ENCODE measurements at regions not wholly inside any gene's neighbourhood (a gene's known extent, or its start where the extent isn't known, plus 50 kb on each side); places are given as distances from the start of the nearest gene placed in this dataset.
"Not testable (repeated sequence)": the region's sequence is repeated elsewhere in the genome, so short reads cannot be mapped to it uniquely, and the experiment has no call there.

DNA sequence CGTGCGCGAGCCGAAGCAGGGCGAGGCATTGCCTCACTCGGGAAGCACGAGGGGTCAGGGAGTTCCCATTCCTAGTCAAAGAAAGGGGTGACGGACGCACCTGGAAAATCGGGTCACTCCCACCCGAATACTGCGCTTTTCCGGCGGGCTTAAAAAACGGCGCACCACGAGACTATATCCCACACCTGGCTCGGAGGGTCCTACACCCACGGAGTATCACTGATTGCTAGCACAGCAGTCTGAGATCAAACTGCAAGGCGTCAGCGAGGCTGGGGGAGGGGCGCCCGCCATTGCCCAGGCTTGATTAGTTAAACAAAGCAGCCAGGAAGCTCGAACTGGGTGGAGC, 520.0 kb upstream of the GRM7 start:
- FAIRE-seq; H3K9ac ChIP-seq (ENCODE audit: insufficient read depth, low read depth, low read length); DNase-seq (ENCODE audit: low spot score); in situ Hi-C loops (cut with HindIII; ENCODE audit: extremely low pct_ligation_motif_present, low pct_unique_long_range_greater_than_20kb); H3K79me2 ChIP-seq (ENCODE audit: insufficient read depth, low read length); H3K4me3 ChIP-seq (replicated peaks in 1 of 3; ENCODE audit: insufficient read depth in 1 of 3, low read depth in 2 of 3, low read length in 3 of 3); CTCF ChIA-PET (ENCODE audit: low intra/inter-chr PET ratio, low total read pairs); H3K27ac ChIP-seq (ENCODE audit: extremely low read length, insufficient read depth, low read length); BruUV-seq (replicated peaks); H3K36me3 ChIP-seq (replicated peaks in 1 of 2; ENCODE audit: control insufficient read depth in 1 of 2, insufficient read depth in 2 of 2, low read length in 2 of 2); H3K4me1 ChIP-seq (ENCODE audit: insufficient read depth, low read length); H4K20me1 ChIP-seq (ENCODE audit: insufficient read depth, low read length); POLR2A ChIA-PET; H3K4me2 ChIP-seq (ENCODE audit: low read depth, low read length); H2AFZ ChIP-seq (ENCODE audit: low read length); intact Hi-C loops (cut with micrococcal nuclease; ENCODE audit: unreplicated experiment); H3K27me3 ChIP-seq (ENCODE audit: control insufficient read depth in 1 of 2, insufficient read depth in 2 of 2, low read length in 2 of 2); ATAC-seq: not testable (repeated sequence)
- 81% methylated on average over 3 of the region's 24 CpGs for WGBS (ENCODE audit: low lambda C conversion rate)
- H3K9me3 ChIP-seq (ENCODE audit: low read length): peaks cover 28% of the 10 kb centered on the region

DNA sequence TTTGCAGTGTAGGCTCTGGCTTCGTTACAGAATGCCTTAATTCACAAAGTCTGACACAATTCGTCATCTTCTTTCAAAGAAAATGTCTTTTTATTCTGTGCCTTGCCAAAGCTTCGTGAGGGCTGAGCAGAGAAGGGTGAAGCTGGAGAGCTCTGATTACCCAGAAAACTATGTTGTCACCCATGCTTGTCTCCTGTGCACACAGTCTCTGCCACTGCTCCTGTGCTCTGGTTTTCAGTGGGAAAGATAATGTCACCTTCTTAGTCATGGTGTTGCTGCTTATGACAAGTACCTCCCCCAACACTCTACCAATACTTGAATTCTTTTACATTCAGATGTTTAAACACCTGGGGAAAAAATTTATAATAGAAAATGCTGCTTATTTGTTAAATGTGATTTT, 509.2 kb upstream of the GRM7 start:
- H3K36me3 ChIP-seq (replicated peaks in 1 of 2; ENCODE audit: control insufficient read depth in 1 of 2, insufficient read depth in 2 of 2, low read length in 2 of 2): no peaks in the 10 kb centered on the region
- no peak overlapping the region for H3K9ac ChIP-seq (ENCODE audit: insufficient read depth, low read depth, low read length)
- WGBS (ENCODE audit: low lambda C conversion rate): 0% methylated on average over 3 of the region's 3 CpGs
- FAIRE-seq: no peak
- H3K9me3 ChIP-seq (ENCODE audit: low read length): peaks cover 67% of the 10 kb centered on the region
- POLR2A ChIA-PET: no interaction called here
- no peaks in the 10 kb centered on the region for H3K4me1 ChIP-seq (ENCODE audit: insufficient read depth, low read length)
- H4K20me1 ChIP-seq (ENCODE audit: insufficient read depth, low read length): no peaks in the 10 kb centered on the region
- no peak for TF ChIP-seq PRMT3 (CRISPR knock-in tag; IDR thresholded peaks at IDR 0.05; ENCODE audit: borderline replicate concordance, low read depth)
- no peak for TF ChIP-seq ZNF451 (CRISPR knock-in tag; IDR thresholded peaks at IDR 0.05)
- TF ChIP-seq ZNF432 (CRISPR knock-in tag; IDR thresholded peaks at IDR 0.05; ENCODE audit: borderline replicate concordance): no peak
- no peak for TF ChIP-seq ZNF780A (CRISPR knock-in tag; IDR thresholded peaks at IDR 0.05)
- TF ChIP-seq SUZ12 (IDR thresholded peaks at IDR 0.05; ENCODE audit: low read depth, low read length): no peak
- no peak for TF ChIP-seq STAG1 (CRISPR knock-in tag; IDR thresholded peaks at IDR 0.05)
- no peak for TF ChIP-seq ZSCAN9 (CRISPR knock-in tag; IDR thresholded peaks at IDR 0.05; ENCODE audit: borderline replicate concordance)
- no peak for TF ChIP-seq BRD4 (CRISPR knock-in tag; IDR thresholded peaks at IDR 0.05)
- TF ChIP-seq RFX5 (IDR thresholded peaks at IDR 0.05; ENCODE audit: low read depth, low read length): no peak
- no peak for TF ChIP-seq CBX1 (IDR thresholded peaks at IDR 0.05; ENCODE audit: low read depth)
- no peak for TF ChIP-seq ADNP (CRISPR knock-in tag; IDR thresholded peaks at IDR 0.05)
- TF ChIP-seq ZNF3 (CRISPR knock-in tag; IDR thresholded peaks at IDR 0.05): no peak
- H3K79me2 ChIP-seq (ENCODE audit: insufficient read depth, low read length): no peaks in the 10 kb centered on the region
- no peak for DNase-seq (ENCODE audit: low spot score)
- no peak overlapping the region for H2AFZ ChIP-seq (ENCODE audit: low read length)
- H3K4me3 ChIP-seq (replicated peaks in 1 of 3; ENCODE audit: insufficient read depth in 1 of 3, low read depth in 2 of 3, low read length in 3 of 3): no peak overlapping the region
- ATAC-seq: no peak
- in situ Hi-C loops (cut with HindIII; ENCODE audit: extremely low pct_ligation_motif_present, low pct_unique_long_range_greater_than_20kb): no loop called here
- CTCF ChIA-PET (ENCODE audit: low intra/inter-chr PET ratio, low total read pairs): no interaction called here
- no peaks in the 10 kb centered on the region for H3K27me3 ChIP-seq (ENCODE audit: control insufficient read depth in 1 of 2, insufficient read depth in 2 of 2, low read length in 2 of 2)
- no peak overlapping the region for H3K27ac ChIP-seq (ENCODE audit: extremely low read length, insufficient read depth, low read length)
- BruUV-seq (replicated peaks): no TSS peak
- intact Hi-C loops (cut with micrococcal nuclease; ENCODE audit: unreplicated experiment): no loop called here
- no peak overlapping the region for H3K4me2 ChIP-seq (ENCODE audit: low read depth, low read length)
